ENCODE measurements at regions not wholly inside any gene's neighbourhood (a gene's known extent, or its start where the extent isn't known, plus 50 kb on each side); places are given as distances from the start of the nearest gene placed in this dataset.

DNA sequence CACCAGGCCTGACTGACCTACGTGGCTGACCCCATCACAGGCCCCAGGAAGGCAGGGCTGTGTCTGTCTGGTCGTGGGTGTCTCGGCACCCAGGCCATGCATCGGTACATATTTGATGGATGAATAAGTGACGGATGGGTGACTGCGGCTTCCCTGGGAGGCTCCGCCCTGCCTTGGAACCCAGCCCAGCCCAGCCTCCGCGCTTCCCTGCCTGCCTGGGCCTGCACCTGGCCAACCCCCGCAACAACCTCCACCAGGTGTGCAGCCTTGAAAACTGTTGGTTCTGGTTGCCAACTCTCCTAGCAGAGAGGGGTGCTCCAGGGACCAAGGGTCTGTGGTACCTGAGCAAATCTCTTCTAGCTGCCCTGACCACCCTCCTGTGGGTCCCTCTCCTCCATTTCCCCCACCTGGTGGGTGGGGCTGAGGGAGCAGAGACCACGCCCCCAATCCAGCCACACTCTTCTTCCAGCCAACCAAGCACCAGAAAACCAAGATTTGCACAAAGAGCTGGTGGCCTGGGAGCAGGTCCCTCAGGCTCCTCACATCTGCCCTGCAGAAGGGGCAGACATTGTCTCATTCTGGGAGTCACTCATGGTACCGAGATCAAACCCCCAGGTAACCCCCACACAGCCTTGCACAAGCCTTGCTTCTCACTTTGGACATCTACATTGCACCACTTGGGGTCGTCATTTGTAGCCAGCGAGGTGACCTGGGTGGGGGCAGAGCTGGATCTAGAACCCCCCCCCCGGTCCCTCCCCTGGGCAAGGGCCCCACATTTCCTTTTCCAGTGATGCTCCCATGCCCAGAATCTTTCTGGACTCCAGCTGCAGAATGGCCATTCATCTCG, 100.6 kb upstream of the IER5L start:
- no peak for DNase-seq

DNA sequence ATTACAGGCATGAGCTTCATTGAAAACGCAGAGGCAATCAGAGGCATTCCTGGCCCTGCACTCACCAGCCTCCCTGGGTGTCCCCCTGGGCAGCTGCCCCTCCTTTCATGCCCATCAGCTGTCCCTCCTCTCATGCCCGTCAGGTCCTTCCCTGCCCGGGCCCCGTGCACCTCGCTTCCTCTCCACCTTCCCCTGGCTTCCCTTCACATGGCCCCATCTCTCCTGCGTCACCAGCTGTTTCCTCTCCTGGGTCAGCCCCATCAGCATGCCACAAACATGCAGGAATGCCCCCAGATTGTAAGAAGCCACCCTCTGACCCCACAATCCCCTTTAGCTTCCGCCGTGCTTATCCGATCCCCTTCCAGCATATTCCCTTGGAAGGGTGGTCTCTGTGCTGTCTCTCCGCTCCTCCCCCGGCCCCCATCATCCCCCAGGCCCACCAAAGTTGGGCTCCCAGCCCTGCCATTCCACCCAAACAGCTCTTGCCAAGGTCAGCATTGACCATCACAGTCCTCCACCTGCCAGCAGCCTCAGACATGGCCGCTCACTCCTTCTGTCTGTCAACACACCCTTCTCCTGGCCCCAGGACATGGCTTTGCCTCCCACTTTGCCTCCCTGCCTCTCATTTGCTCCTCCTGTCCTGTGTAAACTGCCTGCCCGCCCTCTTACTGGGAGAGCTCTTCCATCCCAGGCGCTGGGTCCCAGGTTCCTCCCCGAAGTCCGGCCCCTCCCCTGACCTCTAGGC, 98.6 kb upstream of the IER5L start:
- no peak for DNase-seq

GRCh38 chr9:129275626-129276247, 97.7 kb upstream of the IER5L start:
- DNase-seq = no peak

GRCh38 chr9:129273941-129274684, 96.1 kb upstream of the IER5L start:
- no peak for DNase-seq

DNA sequence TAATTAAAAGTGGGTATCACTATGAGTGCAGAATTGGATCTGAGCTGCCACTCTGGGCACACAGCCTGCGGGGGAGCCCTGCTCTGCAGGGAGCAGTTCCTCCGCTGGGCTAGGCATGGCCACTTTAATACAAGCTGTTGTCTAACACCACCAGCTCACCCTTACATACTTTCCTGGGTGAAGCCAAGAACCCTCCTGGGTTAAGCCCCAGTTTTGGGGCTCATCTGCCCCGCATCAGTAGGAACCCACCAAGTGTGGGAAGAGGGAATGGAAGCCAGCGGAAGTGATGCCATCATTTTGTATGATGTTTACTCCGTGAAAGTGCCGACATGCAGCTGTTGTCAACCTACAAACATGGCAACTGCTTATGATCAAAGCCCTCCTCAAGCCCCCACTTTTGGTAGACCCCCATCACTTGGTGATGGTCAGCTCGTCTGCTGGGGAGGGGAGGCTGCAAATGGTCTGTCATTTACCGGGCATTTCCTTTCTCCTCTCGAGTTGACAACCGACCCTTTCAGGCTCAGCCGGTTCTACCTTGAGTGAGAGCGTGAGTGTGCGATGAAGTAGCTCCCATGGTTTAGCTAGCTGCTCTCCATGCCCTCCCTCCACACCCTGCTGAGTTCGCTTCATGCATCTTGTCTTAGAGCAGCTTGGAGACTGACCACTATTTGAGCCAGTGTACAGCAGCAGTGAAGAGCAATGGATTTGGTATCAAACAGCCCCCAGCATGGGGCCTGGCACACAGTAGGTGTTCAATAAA, 95.3 kb upstream of the IER5L start:
- no peak for DNase-seq

- no peak for DNase-seq
Measured at GRCh38 chr9:129272348-129273025, 94.4 kb upstream of the IER5L start.

DNA sequence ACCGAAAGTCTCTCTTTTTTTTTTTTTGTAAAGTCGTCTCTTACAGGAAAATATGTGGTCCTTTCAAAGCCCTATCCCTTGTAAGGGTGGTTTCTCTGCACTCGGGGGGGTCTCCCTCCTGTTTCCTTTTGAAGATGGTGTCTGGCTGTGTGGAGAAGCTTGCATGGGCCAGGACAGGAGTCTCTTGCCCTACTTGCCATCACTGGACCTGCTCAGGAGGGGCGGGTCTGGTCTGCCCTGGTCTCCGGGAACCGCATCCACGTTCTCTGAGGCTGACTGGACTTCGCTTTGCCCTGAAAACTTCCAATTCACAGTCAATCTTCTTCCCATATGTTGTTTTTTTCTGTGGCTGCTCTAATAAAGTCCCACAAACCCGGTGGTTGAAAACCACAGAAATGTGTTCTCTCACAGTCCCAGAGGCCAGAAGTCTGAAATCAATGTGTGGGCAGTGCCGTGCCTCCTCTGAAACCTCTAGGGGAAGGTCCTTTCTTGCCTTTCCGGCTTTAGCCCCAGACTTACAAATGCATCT, 92.9 kb upstream of the IER5L start:
- no peak for DNase-seq

DNA sequence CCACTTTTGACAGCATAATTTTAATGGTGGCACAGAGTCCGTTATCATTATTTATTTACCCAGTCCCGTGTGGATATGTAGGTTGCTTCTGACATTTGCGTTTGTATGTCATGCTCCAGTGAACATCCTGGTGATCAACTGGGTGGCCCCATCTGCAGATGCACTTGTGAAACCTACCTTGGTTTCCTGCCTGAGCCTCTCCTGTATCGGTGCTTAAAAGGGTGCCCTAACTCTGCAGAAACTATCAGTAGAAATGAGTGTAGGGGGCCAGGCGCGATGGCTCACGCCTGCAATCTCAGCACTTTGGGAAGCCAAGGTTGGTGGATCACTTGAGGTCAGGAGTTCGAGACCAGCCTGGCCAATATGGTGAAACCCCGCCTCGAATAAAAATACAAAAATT, 92.1 kb upstream of the IER5L start:
- peak in 1 of 2 donors; percentile 16 for DNase-seq

DNA sequence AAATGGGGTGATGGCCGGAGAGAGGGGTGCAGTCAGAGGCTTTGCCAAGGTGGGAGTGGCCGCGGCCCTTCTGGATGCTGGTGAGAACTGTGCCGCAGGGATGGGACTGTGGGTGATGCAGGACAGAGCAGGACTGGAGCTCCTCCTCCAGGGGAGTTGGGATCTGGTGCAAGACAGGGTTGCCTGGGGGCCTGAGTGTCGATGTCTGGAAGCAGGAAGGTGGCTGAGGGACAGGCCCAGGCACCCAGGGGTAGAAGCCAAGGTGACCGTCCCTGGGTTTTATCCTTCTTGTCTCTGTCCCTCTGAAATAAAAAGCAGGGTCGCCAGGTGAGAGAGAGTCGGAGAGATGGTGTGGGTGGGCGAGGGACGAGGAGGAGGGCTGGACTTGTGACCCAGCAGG, 89.1 kb upstream of the IER5L start:
- no peak for DNase-seq

DNA sequence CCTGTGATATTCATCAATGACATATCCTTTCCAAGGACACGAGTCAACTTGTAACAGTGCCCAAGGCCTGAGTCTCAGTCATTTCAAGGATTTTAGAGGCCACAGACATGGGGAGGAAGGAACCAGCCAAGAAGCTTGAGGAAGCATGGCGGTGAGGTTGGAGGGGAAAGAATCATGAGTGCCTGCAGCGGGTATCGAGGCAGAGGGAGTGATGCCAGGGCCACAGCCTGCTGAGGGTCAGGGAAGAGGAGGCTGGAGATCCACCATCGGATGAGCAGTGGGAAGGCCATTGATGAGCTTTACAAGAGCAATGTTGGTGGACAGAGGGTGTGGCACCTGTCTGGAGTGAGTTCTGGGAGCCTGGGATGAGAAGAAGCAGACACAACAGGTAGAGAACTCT, 88.5 kb upstream of the IER5L start:
- no peak for DNase-seq

GRCh38 chr9:129264388-129264787, 86.3 kb upstream of the IER5L start:
- no peak for DNase-seq

GRCh38 chr9:129263836-129264235, 85.8 kb upstream of the IER5L start:
- DNase-seq = no peak

DNA sequence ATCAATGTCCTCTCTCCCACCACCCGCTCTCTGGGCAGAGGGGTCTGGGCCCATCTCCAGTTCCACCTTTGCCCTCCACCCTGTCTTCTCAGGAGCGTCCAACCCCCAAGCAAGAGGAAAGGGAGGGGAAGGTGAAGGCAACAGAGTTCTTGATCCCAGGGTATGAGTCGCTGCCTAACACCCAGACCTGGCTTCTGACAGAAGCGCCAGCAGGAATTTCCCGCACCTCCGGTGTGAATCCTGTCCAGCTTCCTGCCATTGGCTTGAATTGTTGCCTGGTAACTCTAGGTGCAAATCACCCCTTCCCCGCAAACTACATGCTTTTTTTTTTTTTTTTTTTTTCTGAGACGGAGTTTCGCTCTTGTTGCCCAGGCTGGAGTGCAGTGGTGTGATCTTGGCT, 84.2 kb upstream of the IER5L start:
- DNase-seq = no peak

DNA sequence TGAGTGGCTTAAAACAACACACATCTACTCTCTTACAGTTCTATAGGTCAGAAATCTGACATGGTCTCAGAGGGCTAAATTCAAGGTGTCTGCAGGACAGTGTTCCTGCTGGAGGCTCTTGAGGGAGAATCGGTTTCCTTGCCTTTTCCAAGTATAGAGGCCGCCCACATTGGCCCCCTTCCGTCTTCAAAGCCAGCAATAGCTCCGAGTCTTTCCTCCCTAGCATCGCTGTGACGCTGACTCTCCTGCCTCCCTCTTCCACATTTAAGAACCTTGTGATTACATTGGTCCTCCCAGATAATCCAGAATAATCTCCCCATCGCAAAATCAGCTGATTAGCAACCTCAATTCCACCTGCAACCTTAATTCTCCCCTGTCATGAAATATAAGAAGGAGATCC, 81.3 kb upstream of the IER5L start:
- no peak for DNase-seq

- peak; percentile 11 to 20 for DNase-seq
Measured at GRCh38 chr9:129258823-129259301, 80.8 kb upstream of the IER5L start.

DNA sequence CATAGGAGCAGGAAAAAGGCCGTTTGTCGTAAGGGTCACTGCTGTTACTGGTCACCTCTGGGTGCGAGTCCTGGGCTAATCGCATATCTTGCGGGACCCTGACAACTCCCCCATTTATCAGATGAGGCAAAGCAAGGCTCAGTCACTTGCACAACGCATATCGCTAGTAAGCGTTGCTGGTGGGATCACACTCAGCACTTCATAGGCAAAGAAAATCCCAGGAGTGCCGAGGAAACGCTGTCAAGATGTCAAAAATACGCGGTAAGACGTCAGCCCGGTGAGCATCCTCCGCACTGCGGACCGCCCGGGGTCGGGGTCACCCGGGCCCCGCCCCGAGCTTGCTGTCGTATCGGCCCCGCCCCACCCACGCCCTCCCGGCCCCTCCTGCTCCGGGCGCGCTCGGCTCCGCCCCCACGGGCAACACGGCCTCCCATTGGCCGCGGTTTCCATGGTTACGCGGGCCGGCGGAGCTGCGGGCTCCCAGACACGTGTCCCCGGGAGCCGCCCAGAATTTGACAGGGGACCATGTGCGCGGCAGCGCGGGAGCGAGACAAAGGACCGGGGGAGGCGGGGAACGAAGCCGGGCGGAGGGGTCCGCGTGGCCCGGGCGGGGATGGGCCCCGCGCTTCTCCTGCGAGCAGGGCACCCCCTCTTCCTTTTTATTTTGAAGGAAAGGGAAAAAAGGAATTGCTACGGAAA, 80.2 kb upstream of the IER5L start:
- peak; percentile 89 to 93 for DNase-seq

- DNase-seq = no peak
Measured at GRCh38 chr9:129256959-129257713, 79.1 kb upstream of the IER5L start.

GRCh38 chr9:129254566-129255287, 76.7 kb upstream of the IER5L start:
- no peak for DNase-seq

DNA sequence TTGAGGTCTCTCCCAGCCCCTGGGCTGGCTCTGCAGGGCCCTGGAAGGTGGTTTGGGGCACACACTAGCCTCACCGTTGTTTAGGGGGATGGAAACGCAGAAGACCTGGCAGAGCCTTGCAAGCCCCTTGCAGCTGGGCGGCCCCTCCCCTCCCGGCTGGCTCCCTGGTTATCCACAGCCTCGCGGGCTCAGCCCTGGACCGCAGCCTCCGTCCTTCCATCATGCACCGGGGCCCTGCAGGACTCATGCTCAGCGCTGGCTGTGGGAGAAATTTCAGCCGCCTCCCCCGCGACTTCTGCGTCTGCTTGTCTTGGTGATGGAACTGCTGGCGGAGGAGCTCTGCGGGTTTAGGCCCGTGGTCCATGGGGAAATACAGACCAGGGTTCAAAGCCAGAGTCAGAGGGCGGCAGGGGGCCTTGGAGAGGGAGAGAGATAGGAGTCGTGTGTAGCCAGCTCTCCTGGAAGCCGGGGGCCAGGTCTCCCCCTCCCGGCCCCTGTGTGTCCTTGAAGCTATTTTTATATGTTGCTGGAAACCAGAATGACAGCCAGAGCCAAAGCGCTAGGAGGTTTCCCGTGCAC, 75.8 kb upstream of the IER5L start:
- DNase-seq = no peak
